ENCODE measurements at regions not wholly inside any gene's neighbourhood (a gene's known extent, or its start where the extent isn't known, plus 50 kb on each side); places are given as distances from the start of the nearest gene placed in this dataset.

DNA sequence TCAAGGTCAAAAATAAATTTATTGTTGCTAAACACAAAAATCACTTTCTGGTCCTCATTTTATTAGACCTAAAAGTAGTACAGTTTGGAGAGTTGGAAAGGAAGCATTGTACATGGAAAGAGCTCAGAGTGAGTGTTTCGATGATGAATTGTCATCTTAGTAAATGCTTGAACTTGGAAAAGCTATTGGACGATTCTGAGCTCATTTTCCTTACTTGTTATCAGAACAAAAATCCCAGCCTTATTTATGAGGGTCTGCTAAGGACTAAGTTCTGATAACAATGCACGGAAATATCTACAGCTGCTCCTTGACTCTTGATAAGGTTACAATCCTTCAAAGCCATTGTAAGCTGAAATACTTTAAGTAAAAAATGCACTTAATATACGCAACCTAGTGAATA is 710.0 kb upstream of the PTBP2 start:
- TF ChIP-seq, protein P1, sequence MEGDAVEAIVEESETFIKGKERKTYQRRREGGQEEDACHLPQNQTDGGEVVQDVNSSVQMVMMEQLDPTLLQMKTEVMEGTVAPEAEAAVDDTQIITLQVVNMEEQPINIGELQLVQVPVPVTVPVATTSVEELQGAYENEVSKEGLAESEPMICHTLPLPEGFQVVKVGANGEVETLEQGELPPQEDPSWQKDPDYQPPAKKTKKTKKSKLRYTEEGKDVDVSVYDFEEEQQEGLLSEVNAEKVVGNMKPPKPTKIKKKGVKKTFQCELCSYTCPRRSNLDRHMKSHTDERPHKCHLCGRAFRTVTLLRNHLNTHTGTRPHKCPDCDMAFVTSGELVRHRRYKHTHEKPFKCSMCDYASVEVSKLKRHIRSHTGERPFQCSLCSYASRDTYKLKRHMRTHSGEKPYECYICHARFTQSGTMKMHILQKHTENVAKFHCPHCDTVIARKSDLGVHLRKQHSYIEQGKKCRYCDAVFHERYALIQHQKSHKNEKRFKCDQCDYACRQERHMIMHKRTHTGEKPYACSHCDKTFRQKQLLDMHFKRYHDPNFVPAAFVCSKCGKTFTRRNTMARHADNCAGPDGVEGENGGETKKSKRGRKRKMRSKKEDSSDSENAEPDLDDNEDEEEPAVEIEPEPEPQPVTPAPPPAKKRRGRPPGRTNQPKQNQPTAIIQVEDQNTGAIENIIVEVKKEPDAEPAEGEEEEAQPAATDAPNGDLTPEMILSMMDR (IDR thresholded peaks at IDR 0.05): no peak
- TF ChIP-seq POLR2A (IDR thresholded peaks at IDR 0.05): no peak
